ENCODE measurements at regions not wholly inside any gene's neighbourhood (a gene's known extent, or its start where the extent isn't known, plus 50 kb on each side); places are given as distances from the start of the nearest gene placed in this dataset.

DNA sequence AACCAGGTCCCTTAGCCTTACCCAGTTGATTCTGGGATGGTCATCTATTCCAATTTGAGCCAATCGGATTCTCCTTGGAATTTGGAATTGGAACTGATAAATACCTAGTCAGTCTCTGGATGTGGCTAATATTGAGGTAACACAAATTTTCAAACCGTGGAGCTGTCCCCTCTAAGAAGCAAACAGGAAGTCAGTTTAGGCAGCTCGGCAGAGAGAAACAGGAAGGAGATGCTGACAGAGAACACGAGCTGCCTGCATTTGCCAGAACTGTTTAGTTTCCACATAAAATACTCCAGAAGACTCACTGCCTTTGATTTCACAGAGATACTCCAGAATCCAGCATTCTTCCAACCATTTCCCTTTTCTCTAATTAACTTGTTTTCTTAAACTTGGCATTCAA is 1024.9 kb downstream of the BCL11A start:
- no peak for DNase-seq

DNA sequence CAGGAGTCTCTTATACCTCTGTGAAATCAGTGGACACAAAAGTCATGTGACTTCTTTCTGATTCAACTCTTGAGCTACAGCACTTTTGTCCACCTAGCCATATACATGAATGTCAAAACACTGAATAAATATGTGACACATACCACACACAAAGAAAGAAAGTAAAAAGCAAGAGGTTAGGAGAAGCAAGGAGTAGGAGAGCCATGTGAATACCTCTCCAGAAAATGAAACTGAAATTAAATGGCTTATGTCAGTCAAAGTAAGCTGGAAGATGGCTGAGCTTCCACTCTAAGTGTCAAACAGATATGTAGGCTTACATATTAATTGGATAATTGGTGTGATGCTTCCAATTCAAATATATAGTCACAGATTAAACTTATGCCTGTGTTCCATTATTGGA is 1050.5 kb downstream of the BCL11A start:
- no peak for DNase-seq

GRCh38 chr2:59490994-59491393 is 1062.5 kb downstream of the BCL11A start:
- DNase-seq = no peak

DNA sequence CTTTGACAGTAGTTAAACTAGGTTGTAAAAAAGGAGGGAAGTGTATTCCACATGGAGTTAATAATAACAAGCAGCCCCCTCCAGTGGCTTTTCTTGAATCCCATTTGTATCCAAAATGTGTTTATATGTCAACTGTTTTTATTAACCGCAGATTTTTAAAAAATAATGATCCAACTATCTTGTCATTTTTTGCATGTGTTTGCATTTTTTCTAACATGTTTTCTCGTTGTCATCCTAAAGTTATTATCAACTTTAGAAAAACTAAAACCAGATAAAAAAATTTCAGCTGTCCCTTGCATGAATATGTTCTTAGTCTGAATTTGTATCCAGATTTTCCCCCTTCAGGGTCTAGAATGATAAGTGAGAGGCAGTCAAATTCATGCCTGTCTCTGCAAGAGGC is 1063.3 kb downstream of the BCL11A start:
- no peak for DNase-seq

DNA sequence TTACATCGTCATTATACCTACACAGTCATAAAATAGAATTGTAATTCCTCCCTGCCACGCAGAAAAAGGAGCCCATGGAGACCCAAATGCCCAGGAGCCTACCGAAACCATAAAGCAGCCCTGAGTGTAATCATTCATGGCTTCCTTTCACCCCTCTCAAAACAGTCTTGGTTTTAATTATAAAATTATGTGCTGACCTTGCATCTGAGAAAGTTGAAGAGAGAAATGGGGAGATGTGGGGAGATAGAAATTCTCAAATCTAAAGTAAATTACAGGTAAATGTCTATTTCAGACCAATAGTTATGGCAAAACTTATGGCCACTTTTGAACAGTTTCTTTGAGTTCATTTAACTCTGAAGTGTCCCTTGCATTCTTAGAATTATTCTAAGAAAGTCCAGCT is 1068.8 kb downstream of the BCL11A start:
- no peak for DNase-seq

DNA sequence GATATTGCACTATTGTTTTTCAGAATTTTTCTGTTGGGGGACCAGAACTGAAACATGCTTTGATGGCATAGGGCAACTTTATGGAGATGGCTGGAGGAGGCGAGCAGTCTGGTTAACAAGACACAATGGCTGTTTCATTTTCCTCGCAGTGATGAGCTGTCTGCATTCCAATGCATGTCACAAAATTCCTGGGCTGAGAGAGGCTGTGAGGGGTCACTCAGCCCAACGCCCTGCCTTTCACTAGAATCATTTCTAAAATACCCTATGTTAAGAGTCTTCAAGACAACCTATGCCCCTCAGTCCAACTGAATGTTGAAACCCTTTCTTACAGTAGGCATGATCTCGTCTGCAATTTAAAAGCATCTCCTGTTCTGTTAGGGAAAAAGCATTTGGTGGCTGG is 1090.0 kb downstream of the BCL11A start:
- no peak for DNase-seq

GRCh38 chr2:59462422-59463197 is 1090.8 kb downstream of the BCL11A start:
- no peak for DNase-seq

DNA sequence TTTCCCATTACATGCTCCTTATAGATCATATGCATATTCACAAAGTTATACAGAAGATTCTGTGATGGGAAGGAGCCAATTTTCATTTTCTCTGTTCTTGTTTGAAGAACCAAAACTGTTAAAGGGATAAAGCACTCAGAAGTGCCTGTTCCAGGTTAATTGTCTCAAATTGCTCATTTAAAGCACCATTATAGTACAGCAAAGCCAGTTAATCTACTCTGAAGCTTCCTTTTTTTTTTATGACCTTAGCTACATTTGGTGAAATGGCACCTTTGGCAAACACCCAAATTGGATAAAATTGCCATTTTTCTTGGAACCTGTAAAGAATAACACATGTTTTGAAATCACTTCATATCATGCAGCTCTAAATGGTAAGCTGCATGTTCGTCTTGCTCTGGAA is 1092.3 kb downstream of the BCL11A start:
- DNase-seq = no peak

GRCh38 chr2:59458800-59459199 is 1094.7 kb downstream of the BCL11A start:
- DNase-seq = no peak

- no peak for DNase-seq
Measured at GRCh38 chr2:59456285-59456684, 1097.2 kb downstream of the BCL11A start.

DNA sequence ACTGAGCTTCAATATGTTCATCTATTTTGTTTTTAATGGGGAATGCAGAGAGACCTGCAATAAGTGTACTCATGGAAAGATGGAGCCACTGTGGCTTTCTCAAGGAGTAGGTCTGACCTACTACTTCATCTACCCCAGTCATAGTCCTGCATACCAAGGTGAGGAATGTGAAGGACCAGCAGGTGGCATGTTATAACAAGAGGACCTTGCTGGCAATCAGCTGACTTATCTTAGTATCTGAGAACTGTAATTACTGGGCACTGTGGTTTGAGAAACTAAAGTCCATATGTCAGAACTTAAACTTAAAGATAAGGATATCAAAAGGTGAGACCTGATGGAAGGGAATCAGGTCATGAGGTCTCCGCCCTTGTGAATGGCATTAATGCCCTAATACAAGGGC is 1104.2 kb downstream of the BCL11A start:
- no peak for DNase-seq

DNA sequence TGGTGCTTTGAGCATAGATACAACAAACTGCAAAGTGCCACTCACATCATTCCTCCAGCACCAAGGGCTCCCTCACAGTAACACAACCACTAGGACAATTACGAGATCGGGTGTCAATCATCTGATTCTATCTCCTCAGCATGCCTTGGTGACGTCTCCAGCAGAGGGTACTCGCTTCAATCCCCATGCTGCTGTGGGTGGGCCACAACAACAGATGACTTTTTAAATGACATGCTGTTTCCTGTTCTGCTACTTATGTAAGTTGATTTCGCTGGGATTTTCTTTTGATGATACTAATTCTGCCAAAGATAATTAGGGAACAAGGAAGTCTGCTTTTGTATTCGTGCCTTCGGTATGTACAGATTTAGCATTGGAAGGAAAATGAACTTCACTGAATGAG is 1113.0 kb downstream of the BCL11A start:
- DNase-seq = no peak

GRCh38 chr2:59435635-59436034 is 1117.8 kb downstream of the BCL11A start:
- DNase-seq = no peak

DNA sequence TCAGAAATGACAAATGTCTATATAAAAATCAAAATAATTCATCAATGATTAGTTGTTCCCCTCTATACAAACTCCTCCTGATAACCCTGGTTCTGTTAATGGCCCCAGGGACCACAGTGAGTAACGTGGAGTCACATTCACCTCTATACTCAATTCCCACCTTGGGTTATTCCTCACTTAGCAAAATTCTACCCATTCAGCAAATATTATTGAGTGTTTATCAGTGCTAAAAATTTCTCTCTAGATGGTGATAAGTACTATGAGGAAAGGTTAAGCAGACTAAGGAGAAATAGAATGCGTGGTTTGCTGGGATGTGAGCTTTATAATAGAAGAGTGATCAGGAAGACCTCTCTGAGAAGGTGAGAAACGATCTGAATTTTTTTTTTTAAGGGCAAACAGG is 1124.5 kb downstream of the BCL11A start:
- DNase-seq = no peak

- DNase-seq = no peak
Measured at GRCh38 chr2:59427980-59428379, 1125.5 kb downstream of the BCL11A start.

DNA sequence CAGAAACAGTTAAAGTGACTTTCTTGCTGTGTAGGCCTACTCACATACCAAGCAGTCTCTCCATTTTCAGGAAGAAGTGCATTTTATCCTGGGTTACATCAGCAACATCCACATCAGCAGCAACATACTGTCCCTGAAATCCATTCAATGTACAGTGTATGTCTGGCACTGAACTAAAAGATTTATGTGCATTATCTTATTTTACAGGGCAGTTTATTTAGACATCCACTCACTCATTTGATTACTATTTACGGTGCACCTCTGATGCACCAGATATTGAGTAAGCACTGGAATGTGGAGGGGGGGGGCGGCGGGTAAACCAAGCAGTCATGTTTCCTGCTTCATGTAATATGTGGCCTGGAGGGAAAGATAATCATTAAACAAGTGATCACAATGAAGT is 1128.2 kb downstream of the BCL11A start:
- no peak for DNase-seq

DNA sequence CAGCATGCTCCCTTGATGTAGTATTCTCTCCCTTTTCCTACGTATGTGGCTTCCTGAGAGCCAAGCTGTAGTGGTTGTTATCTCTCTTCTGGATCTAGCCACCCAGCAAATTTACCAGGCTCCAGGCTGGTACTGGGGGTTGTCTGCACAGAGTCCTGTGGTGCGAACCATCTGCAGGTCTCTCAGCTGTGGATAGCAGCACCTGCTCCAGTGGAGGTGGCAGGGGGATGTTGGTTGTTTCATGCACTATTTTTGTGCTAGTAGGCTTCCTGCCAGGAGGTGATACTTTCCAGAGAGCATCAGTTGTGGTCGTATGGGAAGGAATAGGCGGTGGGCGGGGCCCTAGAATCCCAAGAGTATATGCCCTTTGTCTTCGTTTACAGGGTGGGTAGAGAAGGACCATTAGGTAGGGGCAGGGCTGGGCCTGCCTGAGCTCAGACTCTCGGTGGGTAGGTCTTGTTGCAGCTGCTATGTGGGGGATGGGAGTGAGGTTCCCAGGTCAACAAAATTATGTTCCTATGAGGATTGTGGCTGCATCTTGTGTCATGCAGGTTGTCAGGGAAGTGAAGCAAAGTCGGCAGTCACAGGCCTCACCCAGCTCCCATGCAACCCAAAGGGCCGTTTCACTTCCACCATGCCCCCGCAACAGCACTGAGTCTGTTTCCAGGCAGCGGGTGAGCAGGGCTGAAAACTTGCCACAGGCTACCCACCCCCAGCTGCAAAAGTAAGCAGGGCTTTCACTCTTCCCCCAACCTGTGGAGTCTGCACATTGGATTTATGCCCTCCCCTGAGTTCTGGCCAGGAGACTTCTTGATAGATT is 1139.5 kb downstream of the BCL11A start:
- no peak for DNase-seq

GRCh38 chr2:59399126-59399525 is 1154.3 kb downstream of the BCL11A start:
- no peak for DNase-seq

- DNase-seq = no peak
Measured at GRCh38 chr2:59398081-59398480, 1155.4 kb downstream of the BCL11A start.

GRCh38 chr2:59395119-59395518 is 1154.0 kb upstream of the FANCL start:
- no peak for DNase-seq

DNA sequence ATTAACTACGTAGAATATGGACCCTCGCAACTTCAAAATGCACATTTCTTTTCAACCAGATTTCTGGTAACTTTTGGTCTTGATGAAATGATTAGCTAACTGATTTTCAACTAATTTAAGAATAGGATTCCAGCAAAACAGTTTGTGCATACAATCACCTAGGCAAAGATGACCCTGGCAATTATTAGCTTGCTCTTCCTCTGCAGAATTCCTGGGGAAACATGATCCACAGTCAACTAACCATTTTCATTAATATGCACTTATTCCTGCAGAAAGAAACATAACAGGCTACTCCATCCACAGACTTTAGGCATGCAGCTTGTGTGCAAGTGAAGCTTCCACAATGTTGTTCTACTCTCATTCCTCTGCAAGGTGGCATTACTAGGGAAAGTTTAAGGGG is 1150.8 kb upstream of the FANCL start:
- DNase-seq = no peak

- no peak for DNase-seq
Measured at GRCh38 chr2:59390581-59390980, 1149.5 kb upstream of the FANCL start.

- no peak for DNase-seq
Measured at GRCh38 chr2:59389240-59389639, 1148.1 kb upstream of the FANCL start.

DNA sequence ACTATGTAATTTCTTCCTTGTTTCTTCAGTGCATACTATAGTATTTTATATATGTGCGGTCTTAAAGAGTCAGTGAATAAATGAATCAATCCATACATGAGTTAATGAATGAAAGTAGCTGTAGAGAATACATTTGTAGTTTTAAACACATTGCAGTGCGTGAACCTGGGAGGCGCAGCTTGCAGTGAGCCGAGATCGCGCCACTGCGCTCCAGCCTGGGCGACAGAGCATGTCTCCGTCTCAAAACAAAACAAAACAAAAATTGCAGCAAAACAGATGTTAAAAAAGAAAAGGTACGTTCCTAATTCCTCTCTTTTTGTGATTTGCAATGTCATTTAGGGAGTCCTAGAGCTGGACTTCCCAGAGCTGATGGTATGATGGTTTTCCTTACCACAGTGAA is 1144.8 kb upstream of the FANCL start:
- no peak for DNase-seq

All from CD4-positive, alpha-beta T cell treated with Interleukin-17A for 4 hours (primary cell).